ENCODE measurements at regions not wholly inside any gene's neighbourhood (a gene's known extent, or its start where the extent isn't known, plus 50 kb on each side); places are given as distances from the start of the nearest gene placed in this dataset.

DNA sequence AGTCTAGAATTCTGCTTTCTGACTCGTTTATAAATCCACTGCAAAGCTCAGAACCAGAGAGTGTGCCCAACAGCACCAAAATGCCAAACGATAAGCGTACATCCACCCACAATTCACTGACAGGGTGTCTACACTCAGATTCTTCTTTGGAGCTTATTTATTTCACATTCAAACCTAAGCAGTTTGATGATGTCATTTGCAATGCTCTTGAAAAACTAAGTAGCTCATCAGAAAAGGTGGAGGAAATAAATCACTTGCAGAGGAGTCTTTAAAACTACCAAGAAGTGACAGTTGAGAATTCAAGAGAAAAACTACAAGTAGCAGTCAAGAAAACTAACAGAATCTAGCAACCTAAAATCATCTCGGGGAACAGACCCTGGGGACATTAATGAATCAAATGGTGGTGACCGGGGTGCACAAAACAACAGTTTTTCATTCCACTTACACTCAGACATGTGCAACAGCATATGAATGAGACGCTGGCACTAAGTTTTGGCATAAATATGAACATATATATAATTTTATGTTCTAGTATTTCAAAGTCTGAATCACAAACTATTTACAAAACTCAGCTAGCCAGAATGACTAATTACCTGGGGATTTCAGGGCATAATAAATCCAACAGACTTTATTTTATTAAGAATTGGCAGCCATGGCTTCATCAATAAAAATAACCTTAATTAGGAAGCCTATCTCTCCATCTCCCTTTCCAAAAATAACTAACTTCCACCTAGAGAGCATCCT is 119.4 kb downstream of the SIPA1L2 start:
- no peak for TF ChIP-seq POLR2AphosphoS5 (IDR thresholded peaks at IDR 0.05; ENCODE audit: low read depth, low read length)
- TF ChIP-seq TCF7L2 (IDR thresholded peaks at IDR 0.05; ENCODE audit: low read depth, low read length): no peak
- TF ChIP-seq, protein P1, sequence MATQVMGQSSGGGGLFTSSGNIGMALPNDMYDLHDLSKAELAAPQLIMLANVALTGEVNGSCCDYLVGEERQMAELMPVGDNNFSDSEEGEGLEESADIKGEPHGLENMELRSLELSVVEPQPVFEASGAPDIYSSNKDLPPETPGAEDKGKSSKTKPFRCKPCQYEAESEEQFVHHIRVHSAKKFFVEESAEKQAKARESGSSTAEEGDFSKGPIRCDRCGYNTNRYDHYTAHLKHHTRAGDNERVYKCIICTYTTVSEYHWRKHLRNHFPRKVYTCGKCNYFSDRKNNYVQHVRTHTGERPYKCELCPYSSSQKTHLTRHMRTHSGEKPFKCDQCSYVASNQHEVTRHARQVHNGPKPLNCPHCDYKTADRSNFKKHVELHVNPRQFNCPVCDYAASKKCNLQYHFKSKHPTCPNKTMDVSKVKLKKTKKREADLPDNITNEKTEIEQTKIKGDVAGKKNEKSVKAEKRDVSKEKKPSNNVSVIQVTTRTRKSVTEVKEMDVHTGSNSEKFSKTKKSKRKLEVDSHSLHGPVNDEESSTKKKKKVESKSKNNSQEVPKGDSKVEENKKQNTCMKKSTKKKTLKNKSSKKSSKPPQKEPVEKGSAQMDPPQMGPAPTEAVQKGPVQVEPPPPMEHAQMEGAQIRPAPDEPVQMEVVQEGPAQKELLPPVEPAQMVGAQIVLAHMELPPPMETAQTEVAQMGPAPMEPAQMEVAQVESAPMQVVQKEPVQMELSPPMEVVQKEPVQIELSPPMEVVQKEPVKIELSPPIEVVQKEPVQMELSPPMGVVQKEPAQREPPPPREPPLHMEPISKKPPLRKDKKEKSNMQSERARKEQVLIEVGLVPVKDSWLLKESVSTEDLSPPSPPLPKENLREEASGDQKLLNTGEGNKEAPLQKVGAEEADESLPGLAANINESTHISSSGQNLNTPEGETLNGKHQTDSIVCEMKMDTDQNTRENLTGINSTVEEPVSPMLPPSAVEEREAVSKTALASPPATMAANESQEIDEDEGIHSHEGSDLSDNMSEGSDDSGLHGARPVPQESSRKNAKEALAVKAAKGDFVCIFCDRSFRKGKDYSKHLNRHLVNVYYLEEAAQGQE (IDR thresholded peaks at IDR 0.05; ENCODE audit: insufficient read depth in 1 of 2, low read depth in 2 of 2, low read length in 1 of 2): no peak
- TF ChIP-seq, protein P2, sequence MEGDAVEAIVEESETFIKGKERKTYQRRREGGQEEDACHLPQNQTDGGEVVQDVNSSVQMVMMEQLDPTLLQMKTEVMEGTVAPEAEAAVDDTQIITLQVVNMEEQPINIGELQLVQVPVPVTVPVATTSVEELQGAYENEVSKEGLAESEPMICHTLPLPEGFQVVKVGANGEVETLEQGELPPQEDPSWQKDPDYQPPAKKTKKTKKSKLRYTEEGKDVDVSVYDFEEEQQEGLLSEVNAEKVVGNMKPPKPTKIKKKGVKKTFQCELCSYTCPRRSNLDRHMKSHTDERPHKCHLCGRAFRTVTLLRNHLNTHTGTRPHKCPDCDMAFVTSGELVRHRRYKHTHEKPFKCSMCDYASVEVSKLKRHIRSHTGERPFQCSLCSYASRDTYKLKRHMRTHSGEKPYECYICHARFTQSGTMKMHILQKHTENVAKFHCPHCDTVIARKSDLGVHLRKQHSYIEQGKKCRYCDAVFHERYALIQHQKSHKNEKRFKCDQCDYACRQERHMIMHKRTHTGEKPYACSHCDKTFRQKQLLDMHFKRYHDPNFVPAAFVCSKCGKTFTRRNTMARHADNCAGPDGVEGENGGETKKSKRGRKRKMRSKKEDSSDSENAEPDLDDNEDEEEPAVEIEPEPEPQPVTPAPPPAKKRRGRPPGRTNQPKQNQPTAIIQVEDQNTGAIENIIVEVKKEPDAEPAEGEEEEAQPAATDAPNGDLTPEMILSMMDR (IDR thresholded peaks at IDR 0.05): no peak
- no peak for TF ChIP-seq SIN3A (IDR thresholded peaks at IDR 0.05; ENCODE audit: borderline replicate concordance, insufficient read depth, low read depth, low read length)
- Histone ChIP-seq H3K27ac (ENCODE audit: low read length) (no peak overlapping the region; the same call in 1 of the 2 replicates), H3K36me3 (ENCODE audit: control insufficient read depth, insufficient read depth, low read length) (no peaks in the 10 kb centered on the region), H3K4me3 (ENCODE audit: low read depth in 2 of 2, low read length in 2 of 2) (no peak overlapping the region), H3K4me1 (ENCODE audit: control insufficient read depth, insufficient read depth, low read length) (no peaks in the 10 kb centered on the region), H3K27me3 (ENCODE audit: control insufficient read depth, insufficient read depth, low read length) (no peaks in the 10 kb centered on the region), H3K9me3 (ENCODE audit: control insufficient read depth, insufficient read depth, low read depth, low read length) (no peaks in the 10 kb centered on the region)
- DNase-seq (ENCODE audit: low read depth, low spot score) (no peak), ATAC-seq (no peak)
- BruUV-seq (replicated peaks): no TSS peak
- intact Hi-C loops (cut with micrococcal nuclease; ENCODE audit: unreplicated experiment): no loop called here
- POLR2A ChIA-PET: no interaction called here
- CTCF ChIA-PET: no interaction called here
- in situ Hi-C loops (cut with HindIII; ENCODE audit: low pct_unique_long_range_greater_than_20kb, low sequenced_read_pairs): no loop called here

DNA sequence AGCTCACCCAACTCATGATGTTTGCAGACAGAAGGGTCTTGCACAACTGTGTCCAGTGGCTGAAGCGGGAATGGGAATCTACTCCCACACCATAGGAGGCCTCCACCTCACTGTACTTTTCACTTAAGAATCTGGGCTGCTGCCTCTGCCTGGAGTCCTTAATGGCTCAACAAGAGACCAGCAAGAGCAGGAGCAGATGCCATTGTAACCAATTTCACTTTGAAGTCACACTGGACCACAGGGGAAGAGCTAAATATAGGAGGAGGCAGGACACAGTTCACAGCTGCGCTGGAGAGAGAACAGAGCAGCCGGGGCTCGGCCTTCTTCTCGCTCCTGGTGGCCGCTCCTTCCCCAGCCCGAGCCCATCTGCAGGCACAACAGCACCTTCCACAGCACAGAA is 120.4 kb downstream of the SIPA1L2 start:
- ATAC-seq (no peak; the same call in 1 of the 2 replicates), DNase-seq (ENCODE audit: low read depth, low spot score) (no peak)
- Histone ChIP-seq H3K27ac (ENCODE audit: low read length) (no peak overlapping the region), H3K4me3 (ENCODE audit: low read depth in 2 of 2, low read length in 2 of 2) (no peak overlapping the region), H3K36me3 (ENCODE audit: control insufficient read depth, insufficient read depth, low read length) (no peaks in the 10 kb centered on the region), H3K9me3 (ENCODE audit: control insufficient read depth, insufficient read depth, low read depth, low read length) (no peaks in the 10 kb centered on the region), H3K4me1 (ENCODE audit: control insufficient read depth, insufficient read depth, low read length) (no peaks in the 10 kb centered on the region), H3K27me3 (ENCODE audit: control insufficient read depth, insufficient read depth, low read length) (no peaks in the 10 kb centered on the region)
- no peak for TF ChIP-seq TCF7L2 (IDR thresholded peaks at IDR 0.05; ENCODE audit: low read depth, low read length)
- TF ChIP-seq, protein P2 (IDR thresholded peaks at IDR 0.05): no peak
- no peak for TF ChIP-seq POLR2AphosphoS5 (IDR thresholded peaks at IDR 0.05; ENCODE audit: low read depth, low read length)
- TF ChIP-seq, protein P1 (IDR thresholded peaks at IDR 0.05; ENCODE audit: insufficient read depth in 1 of 2, low read depth in 2 of 2, low read length in 1 of 2): no peak
- no peak for TF ChIP-seq SIN3A (IDR thresholded peaks at IDR 0.05; ENCODE audit: borderline replicate concordance, insufficient read depth, low read depth, low read length)
- in situ Hi-C loops (cut with HindIII; ENCODE audit: low pct_unique_long_range_greater_than_20kb, low sequenced_read_pairs) (no loop called here), intact Hi-C loops (cut with micrococcal nuclease; ENCODE audit: unreplicated experiment) (loop anchor here (10.0 kb wide), 1 partner anchor 115 kb away; no protein-coding TSS in a partner anchor)
- BruUV-seq (replicated peaks): no TSS peak
- POLR2A ChIA-PET: no interaction called here
- CTCF ChIA-PET: interaction anchor here (1.7 kb wide), 1 partner anchor 118 kb away, joined by 3 read pairs; no protein-coding TSS in a partner anchor
